HG03354 (cell line): ENCODE measurements at regions not wholly inside any gene's neighbourhood (a gene's known extent, or its start where the extent isn't known, plus 50 kb on each side); places are given as distances from the start of the nearest gene placed in this dataset.

Source experiments
- ATAC-seq: cut with Tn5 transposase; IDR thresholded peaks from one replicate; pipeline ENCODE4 v1.9.1; 2021; ENCODE audit warnings: mild to moderate bottlenecking; ENCODE audit not compliant: unreplicated experiment, poor library complexity, severe bottlenecking

DNA sequence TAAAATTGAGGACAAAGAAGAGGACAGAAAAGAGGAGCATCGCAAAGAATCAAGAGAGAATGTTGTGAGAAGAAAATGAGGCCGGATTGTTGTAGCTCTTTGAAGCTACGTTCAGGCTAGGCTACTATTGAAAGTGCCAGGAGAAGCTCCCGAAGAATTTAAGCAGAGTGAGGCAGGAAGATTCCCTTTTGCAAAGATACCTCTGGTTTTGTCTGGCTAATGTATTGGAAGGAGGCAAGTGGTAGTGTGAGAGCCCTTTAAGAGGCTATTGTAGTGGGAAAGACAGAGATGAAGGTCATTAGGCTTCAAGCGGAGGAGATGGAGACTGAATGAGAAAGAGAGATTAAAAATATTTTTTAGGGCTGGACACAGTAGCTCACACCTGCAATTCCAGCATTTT is 476.9 kb upstream of the ADGRL2 start:
- ATAC-seq, result no peak

DNA sequence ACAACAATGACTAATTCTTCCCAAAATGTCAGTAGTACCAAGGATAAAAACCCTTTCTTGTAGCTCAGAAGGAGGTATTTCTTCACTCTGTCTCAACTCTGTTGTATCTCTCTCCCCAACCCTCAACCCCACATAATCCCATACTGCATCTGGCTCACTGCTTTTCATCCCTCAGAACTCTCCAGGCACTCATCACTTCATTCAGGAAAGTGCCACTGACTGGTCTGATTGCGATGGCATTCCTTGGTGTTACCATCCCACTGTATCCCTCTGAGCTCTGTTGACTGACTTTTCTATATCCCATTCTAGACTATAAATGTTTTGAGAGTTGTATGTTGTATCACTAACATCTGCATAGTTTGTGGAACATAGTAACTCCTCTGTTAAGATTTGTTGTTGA is 483.5 kb upstream of the ADGRL2 start:
- no peak for ATAC-seq

DNA sequence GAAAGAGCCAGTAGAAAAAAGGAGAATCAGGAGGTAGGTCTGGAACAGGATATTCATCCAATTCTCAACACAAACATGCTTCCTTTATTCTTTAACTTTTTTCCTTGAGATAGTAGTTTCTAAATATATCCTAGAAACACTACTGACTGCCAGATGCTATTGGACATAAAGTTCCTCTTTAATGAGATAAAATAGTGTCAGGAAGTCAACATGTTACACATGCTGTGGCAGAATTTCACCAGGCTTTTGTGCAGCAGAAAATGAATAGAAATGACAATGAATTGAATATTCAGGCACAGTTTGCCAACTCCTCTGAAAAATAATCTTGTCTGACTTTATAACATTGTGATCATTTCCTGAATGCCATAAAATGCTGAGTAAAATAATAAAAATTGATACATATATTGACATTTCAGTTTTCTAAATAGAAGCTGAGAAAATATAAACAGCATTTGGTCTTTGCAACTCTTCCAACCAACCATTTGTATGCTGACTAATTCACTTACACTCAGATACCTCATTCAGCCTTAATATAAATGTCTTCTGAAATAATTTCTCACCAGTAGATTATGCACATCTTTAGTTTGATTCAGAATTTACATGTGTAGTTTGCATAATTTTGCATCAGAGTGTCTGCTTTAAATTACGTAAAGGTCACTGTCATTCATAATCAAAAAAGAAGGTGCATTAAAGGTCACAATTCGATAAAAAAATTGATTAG is 486.1 kb upstream of the ADGRL2 start:
- no peak for ATAC-seq

DNA sequence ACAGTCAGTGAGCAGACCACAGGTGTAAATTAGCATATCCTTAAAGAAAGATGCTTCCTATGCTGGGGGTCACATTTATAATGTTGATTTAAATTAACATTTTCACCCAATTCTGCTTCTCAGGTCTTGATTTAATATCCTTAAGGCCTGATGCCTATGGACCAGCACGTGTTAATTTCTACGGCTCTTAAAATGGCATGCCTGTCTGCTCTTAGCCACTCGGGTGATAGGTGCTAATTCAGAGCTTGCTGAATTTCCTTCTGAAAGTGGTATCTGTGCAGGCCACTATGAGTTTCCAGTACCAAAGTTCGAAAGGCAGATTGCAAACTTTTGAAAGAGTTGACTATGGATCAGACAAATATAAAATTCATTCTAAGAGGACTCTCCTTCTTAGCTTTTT is 487.4 kb upstream of the ADGRL2 start:
- no peak for ATAC-seq

DNA sequence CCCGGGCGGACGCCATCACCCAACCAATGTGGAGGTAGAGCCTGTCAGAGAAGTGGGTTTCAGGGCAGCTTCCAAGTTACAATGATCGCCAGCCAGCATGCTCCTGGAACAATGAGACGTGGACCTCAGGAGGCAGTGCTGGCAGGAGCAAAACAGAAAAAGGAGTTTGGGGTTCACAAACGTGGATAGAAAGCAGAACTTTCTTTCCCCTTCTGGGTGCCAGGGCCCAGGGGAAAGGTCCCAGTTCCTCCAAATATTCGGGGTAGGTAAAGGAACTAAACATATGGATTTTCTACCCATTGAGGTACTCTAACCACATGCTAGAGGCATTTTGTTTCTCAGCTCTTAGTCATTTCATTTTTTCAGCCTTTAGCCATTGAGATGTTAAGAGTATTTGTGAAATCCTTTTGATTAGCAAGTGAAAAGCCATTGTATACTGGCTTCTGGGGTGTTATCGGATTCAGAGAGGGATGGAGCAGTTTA is 488.4 kb upstream of the ADGRL2 start:
- ATAC-seq, result no peak

DNA sequence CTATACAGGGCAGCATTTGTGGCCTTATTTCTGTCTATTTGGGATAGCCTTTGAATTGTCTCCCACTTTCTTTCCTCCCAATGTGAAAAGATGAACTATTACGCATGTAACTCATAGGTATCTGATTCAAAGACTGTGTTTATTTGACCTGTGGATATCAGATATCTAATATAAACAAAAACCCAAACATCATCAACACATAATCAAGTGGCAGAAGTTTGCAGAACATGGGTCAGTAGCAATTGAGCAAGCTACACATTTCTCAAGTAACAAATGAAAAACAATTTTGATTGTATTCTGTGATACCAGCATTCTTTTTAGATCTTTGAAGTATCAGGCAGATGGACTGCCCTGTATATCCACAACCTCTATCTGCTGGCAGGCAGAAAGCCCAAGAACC is 490.5 kb upstream of the ADGRL2 start:
- ATAC-seq, result no peak

DNA sequence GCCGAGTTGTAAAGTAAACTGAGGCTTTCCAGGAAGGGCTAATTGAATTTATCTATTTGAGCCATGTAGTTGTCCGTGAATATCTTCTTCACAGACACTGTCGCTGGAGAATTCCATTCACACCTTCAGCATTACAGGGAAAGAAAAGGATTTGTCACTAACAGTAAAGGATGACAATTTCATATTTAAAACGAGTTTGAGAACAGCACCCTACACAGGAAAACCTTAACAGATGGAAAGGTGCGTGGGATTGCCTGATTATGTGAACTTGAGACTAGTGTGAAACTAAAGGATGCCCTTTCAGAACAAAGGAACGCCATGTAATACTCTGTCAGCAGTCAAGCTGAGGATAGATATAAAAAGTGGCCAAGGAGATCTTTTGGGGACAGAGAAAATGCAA is 492.5 kb upstream of the ADGRL2 start:
- no peak for ATAC-seq

DNA sequence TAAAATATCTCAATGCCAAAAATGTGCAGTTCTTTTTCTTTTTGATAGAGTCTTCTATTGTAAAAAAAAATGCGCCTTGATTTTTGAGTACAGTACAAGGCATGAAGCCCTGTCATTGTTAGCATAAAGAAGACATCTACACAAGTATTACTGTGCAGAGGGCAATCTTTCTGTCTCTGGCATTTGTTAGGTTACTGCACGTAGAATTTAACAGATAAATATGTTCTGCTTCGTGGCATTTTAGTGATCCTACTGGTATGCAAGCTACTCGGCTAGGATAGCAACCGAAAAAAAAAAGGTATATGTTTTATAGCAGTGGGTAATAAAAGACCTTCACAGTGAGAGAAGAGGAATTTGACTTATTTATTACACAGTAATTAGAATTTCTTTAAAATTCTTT is 492.9 kb upstream of the ADGRL2 start:
- no peak for ATAC-seq

DNA sequence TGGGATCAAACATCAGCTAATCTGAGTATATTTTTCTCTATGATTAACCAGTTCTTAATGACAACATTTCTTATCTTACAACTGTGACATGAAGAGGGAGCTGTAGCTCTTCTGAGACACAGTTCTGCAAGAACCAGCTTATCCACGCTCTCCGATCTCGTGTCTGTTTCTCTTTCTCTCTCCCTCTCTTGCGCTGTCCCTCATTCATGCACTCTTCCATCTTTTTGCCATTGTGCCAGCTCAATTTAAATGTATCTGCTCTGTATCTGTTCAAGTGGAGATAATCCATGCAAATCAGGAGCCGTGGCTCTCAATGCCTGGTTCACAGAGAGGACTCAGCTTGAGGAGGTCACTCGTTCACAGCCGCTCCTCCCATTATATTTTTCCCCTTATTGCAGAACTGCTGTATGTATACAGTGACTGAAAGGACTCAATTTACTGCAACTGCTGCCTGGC is 494.7 kb upstream of the ADGRL2 start:
- no peak for ATAC-seq

DNA sequence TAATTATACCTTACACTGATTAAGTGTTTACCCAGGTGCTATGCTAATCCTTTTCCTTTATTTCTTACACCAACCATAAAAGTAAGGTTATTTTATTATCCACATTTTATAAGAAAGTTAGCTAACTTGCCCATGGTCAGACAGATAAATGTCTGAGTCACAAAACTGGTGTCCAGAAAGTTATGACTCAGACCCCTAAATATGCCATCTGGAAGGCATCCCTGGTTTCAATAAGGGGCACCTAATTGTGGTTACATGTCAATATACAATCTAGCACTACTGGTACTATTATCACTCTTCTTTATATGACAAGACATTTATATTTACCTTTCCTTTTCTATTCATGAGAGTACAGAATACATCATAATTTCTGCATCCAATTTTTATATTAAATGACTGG is 496.5 kb upstream of the ADGRL2 start:
- ATAC-seq, result no peak

DNA sequence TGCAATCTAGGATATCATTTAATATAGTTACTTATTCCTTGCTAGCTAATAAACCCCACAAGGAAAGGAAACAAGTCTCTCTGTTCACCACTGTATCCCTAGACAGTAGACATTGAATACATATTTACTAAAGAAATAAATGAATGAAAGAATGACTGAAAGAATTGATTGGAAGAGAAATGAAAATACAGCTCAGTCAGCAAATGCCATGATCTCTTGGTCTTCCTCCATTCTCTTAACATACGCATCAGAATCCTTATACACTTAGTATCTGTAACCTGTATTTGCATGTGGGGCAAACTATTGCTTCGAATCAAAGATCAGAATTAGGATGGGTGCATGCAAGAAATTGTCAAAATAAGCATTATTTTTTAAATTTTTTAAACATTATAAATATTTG is 500.8 kb upstream of the ADGRL2 start:
- no peak for ATAC-seq

DNA sequence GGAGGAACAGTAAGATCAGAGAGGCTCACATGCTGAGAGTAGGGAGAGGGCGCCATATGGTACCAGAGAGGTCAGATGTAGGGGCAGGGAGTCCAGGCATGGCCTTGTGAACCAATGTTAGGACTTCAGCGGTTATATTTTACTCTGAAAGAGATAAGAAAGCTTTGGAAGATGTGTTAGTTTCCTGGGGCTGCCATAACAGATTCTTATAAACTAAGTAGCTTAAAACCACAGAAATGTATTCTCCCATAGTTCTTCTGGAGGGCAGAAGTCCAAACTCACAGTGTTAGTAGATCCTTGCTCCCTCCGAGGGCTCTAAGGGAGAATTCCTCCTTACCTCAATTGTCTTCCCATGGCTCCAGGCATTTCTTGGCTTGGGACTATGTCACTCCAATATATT is 502.5 kb upstream of the ADGRL2 start:
- no peak for ATAC-seq

DNA sequence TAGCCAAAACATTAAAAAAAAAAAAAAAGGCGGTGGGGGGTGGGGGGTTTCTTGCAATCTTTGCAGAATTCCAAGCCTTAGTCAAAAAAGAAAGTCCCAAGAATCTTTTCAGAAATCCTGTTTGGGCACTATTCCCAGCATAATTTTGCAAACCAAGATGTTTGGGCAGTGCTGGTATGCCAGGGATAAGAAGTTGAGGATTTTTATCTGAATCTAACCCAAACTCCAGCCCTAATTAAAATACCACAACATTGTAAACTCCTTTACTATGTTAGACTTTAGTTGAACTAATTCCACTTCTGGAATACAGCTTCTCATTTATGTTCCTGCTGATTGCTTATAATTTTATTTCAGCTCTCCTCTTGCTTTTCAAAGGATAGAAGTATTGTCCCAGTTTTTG is 504.1 kb upstream of the ADGRL2 start:
- ATAC-seq, result no peak

DNA sequence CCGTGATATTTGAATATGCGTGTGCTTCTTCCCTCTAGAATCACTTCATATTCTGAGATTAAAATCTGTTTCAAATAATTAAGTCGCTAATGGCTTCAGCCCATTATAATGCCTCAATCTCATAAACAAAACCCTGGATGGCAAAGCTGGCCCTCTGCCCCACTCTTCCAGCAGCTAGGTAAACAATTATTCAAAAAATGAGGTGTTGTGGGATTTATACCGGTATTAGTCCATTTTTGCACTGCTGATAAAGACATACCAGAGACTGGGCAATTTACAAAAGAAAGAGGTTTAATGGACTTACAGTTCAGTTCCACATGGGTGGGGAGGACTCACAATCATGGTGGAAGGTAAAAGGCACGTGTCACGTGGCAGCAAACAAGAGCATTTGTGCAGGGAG is 510.4 kb upstream of the ADGRL2 start:
- ATAC-seq, result no peak

DNA sequence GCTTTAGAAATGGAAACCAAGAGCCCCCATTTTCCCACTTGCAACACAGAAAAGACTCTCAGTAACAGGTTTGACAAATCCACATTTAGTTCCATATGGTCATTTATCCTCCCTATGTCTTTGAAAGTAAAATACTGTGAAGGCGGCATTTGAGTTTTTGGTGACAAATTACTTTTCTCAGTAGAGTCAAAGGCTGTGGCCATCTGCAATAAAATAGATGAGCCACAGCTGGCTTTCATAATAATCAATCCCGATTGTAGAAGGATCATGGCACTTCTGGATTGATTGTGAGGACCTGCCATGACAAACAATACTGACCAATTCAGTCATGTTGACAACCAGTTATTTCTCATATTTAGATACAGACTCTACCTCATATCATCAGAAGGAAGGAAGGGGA is 512.0 kb upstream of the ADGRL2 start:
- no peak for ATAC-seq

DNA sequence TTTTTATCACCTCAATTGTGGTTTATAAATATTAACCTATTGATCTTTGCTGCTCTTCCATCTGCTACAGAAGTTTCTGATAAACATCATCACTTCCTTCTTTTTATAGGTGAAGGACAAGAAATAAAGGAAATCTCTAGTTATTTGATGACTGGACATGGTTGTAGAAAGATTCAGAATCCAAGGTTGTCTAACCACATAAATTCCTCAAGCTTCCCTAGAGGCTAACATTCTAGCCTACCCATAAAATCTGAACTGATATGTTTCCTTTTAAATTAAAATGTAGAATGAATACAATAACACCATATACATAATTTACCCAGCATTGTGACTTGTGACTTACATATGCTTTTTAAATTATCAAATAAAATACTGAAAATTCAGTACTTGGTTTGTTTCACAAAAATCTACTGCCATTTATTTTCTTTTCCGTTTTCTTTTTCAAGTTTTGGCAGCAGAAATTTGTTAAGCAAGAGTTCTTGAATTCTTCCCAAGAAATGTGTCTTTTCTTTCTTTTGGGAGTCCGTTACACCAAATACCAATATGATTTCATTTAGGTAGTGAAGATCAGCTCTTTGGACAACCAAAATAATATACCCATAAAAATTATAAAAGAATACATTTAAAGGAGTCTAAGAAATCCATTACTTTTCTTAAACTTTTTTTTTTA is 513.2 kb upstream of the ADGRL2 start:
- no peak for ATAC-seq

DNA sequence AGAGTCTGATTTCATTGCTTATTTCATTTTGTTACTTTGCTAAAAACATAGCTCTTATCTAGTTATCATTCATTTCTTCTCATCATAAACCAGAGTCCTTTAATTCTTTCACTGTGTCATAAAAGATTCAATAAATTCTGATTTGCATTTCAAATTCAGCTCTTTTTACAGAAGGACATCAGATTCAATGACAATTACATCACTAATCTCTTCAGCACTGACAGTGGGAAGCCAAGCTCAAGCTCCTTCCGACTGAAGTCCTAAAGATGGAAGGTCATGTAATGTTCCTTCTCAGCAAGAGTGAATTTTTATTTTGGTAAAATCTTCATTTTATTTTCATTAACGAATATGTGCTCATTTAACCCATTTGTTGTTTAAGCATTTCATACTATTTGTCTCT is 530.7 kb upstream of the ADGRL2 start:
- no peak for ATAC-seq

DNA sequence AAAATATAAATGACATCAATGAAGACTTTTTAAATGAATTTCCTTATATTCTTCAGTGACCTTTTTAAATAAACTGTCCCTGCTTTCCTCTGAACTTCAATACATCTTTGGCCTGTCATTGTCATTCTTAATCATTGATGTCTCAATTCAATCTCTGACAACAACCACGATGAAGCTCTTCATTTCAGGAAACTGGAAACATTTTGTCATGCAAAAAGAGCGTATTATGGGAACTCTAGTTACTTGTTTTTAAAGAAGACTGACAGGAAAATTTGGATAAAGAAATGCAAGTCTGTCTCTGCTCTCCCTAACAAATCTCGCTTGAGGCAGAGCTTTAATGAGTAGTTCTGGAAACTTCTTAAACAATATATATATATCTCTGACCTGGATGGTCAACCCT is 535.8 kb upstream of the ADGRL2 start:
- ATAC-seq, result no peak

DNA sequence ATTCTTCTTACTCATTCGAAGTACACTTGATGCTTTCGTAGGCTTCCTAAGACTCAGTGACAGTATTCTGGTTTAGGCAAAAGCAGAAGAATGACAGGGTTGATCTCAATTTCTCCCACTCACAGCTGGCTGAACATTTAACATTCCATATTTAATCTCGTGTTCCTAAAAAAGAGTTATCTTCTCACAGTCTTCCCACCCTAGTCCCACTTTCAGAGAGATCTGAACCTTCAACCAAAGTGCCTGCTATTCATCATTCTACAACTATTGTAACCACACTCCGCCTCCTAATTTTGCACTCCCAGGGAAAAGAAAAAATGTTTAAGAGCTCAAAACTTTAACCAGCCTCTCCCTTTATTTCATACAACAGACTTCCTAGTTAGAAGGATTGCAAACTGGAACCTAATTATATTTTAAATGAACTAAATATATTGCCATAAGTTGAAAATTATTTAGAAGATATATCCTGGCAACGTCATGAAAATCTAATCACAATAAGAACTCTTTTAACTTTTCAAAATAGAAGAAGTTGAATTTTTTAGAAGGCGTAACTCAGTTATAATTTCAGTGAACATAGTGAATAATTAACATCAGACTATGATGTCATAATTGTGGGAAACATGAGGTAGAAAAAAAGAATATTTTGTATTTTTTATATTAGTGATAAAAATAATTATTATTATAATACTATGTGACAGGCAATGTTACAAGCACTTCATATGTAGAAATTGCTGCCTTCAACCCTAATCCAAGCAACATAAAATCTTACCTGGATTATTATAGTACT is 540.9 kb upstream of the ADGRL2 start:
- no peak for ATAC-seq

DNA sequence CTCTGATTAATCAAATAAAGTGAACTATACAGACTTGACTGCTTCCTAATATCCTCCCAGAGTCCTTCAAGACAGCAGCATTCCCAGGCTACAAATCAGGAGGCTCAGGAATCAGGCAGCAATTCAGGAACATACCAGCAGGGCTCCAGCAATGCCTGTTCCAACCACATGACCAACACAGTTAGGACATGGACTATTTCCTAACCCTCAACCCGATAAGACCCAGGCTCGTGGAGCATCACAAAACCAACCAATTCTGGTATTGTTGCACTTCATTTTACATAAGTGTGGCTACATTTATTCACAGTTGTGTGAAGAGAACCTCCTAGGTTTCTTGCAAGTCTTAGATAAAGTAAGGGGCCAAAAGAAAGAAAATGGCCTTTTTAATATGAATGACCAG is 546.2 kb upstream of the ADGRL2 start:
- ATAC-seq, result no peak

DNA sequence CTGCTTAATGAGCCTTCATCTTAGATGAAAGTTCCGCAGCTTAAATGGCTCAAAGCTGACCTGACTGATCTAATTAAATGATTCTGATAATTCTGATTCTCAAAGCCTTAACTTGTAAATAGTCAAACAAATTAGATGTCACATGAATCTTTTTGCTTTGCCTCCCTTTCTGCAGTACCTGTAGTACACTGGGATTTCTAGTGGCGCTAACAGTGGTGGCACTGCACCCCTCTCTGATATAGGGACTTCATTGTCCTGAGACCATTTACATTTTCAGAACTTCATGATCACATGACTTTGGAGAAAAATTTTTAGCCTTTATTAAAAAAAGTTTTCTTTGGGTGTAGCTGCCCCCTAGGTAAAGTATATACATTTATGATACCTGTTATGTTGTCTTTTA is 546.7 kb upstream of the ADGRL2 start:
- no peak for ATAC-seq
